NCI-H526 treated with DMSO at 0.1 percent for 48 hours (cell line): ENCODE measurements at regions not wholly inside any gene's neighbourhood (a gene's known extent, or its start where the extent isn't known, plus 50 kb on each side); places are given as distances from the start of the nearest gene placed in this dataset.
"Not testable (repeated sequence)": the region's sequence is repeated elsewhere in the genome, so short reads cannot be mapped to it uniquely, and the experiment has no call there.

Experiments used
- DNase-seq: peaks from one replicate; lab custom pipeline; 2025; lab: John Stamatoyannopoulos, UW

GRCh38 chr6:5838656-5839396 is 167.9 kb downstream of the NRN1 start:
- DNase-seq = no peak

DNA sequence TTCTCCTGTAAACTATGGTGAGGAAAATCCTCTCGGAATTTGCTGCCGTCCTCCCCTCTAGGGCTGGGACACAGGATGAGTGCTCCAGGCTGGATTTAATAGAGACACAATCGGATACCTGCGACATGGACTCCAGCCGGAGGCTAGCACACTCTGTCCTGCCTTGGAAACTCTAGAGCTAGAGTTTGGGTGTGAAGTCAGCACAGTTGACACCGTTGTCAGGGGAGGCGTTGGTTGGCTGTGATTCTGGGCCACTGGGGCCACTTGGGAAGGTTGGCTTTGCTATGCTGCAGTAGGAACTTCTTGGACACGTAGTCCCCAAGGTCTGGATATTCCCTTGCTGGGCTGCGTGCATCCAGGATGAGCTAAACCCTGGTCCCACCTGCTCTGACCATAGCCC is 169.4 kb downstream of the NRN1 start:
- no peak for DNase-seq

DNA sequence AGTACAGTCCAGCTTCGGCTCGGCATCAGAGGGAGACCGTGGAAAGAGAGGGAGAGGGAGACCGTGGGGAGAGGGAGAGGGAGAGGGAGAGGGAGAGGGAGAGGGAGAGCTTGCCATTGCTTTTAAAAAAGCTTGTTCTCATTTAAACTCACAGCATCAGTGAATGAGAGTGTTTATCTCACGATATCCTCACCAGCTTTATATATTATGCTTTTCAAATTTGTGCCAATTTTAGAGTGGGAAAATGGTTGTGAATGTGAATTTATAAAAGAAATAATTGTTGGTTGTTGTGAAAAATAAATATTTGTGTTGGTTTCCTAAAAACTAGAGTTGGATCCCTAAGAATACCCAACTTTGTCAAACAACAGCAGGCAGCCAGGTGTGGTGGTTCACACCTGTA is 170.1 kb downstream of the NRN1 start:
- DNase-seq = not testable (repeated sequence)

GRCh38 chr6:5833120-5833519 is 173.6 kb downstream of the NRN1 start:
- no peak for DNase-seq

DNA sequence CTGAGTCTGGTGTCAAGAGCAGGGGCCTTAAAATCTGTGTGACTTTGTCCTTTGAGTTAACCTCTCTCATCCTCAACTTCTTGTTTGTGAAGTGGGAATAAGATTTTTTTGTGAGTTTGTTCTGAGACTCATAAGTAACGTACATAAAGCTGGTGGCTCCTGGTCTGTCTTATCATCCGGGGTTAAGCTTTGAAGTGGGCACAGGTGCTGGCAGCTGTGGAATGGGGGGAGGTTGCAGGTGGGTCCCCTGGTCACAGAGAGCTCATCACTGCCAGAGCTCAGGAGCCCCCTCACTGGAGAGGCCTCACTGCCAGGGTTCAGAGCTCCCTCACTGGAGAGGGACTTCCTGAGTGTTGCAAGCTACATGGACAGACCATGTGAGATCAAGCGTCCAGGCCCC is 174.1 kb downstream of the NRN1 start:
- no peak for DNase-seq

- DNase-seq = not testable (repeated sequence)
Measured at GRCh38 chr6:5831219-5831862, 175.4 kb downstream of the NRN1 start.

DNA sequence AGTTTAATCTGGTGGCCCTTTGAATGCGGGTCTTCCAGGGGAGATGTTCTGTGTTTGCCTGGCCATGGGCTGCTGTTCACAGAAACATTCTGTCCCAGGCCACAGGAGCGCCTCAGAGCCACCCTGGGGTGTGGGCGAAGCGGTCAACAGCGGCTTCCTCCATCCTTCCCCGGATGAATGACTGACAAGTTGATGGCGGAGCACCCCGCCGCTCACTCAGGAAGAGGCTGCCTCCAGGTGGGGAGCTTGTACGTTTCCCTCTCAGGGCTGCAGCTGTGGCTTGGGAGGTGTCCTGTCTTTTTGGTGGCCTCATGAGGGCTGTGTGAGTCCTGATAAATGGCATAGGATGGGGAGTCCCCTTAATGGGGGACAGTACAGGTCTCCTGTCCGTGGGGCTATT is 178.4 kb downstream of the NRN1 start:
- no peak for DNase-seq

DNA sequence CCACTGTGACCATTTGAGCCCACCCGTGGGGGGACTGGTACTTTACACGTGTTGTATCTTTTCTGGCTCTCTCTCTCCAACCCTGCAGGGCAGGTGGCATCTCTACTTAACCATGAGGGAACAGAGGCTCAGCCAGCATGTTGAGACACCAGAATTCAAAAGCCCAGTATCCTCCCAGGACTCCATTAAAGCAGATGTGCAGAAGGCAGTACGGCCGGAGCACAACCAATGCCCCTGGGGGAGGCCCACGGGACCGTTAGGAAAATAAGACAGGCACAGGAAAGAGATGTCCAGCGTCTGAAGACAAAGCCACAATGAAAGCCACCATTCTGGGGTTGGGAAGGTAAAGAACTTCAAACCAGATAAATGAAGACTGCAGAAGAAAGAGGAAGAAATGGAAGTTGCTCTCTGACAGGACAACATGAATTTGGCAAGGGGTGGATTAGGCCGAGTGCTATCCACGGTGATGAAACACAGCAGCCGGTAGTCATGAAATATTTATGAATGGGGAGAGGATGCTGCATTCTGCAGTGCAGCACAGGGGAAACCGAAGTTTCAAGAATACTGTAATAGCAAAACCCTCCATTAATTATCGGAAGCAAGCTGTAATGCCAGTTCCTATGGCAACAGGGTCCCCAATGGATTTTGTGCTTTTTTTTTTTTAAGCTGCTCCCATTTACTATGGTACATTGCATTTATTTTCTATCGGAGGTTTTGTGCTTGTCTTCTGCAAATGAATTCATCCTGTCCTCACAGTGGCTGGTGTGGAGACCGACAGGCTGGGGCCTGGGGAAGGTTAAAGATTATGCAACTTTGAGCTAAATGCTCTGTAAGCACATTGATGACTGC is 179.4 kb downstream of the NRN1 start:
- DNase-seq = no peak

- DNase-seq = not testable (repeated sequence)
Measured at GRCh38 chr6:5824382-5824983, 182.2 kb downstream of the NRN1 start.
